Karpas-422 (cell line): ENCODE measurements at regions not wholly inside any gene's neighbourhood (a gene's known extent, or its start where the extent isn't known, plus 50 kb on each side); places are given as distances from the start of the nearest gene placed in this dataset.
A peak's percentile ranks its signal among the peaks of the same experiment; 100 is the strongest.

Source experiments
- DNase-seq: peaks from one replicate; pipeline ENCODE4 v3.0.0-alpha.2; 2015
- H2AFZ ChIP-seq: fragments of 200-600 bp; sonication (generic); 2 replicates; pipeline ENCODE4 v1.6.1; 2014; ENCODE audit warnings: antibody characterized with exemption, low read length, mixed read lengths
- H3K27ac ChIP-seq: fragments of 200-600 bp; sonication (generic); 2 replicates; pipeline ENCODE4 v1.5.1; 2014; ENCODE audit warnings: mild to moderate bottlenecking, low read length, moderate library complexity
- H3K27me3 ChIP-seq: fragments of 200-600 bp; sonication (generic); 2 replicates; pipeline ENCODE4 v1.6.1; 2014; ENCODE audit warnings: low read length, mixed read lengths
- H3K36me3 ChIP-seq: fragments of 200-600 bp; sonication (generic); 2 replicates; pipeline ENCODE4 v1.6.1; 2014; ENCODE audit warnings: low read length, mixed read lengths; ENCODE audit not compliant: insufficient read depth
- H3K4me1 ChIP-seq: fragments of 200-600 bp; sonication (generic); 2 replicates; pipeline ENCODE4 v1.6.1; 2014; ENCODE audit warnings: mild to moderate bottlenecking, low read length, mixed read lengths
- H3K4me2 ChIP-seq: fragments of 200-600 bp; sonication (generic); 2 replicates; pipeline ENCODE4 v1.6.1; 2014; ENCODE audit warnings: low read length, low read depth, mild to moderate bottlenecking; ENCODE audit not compliant: poor library complexity, severe bottlenecking
- H3K4me3 ChIP-seq: fragments of 200-600 bp; sonication (generic); 2 replicates; pipeline ENCODE4 v1.5.1; 2014; ENCODE audit warnings: mild to moderate bottlenecking, antibody characterized with exemption, low read length, mixed read lengths
- H3K79me2 ChIP-seq: fragments of 200-600 bp; sonication (generic); 2 replicates; pipeline ENCODE4 v1.6.1; 2014; ENCODE audit warnings: mild to moderate bottlenecking, low read length, mixed read lengths
- H3K9ac ChIP-seq: fragments of 200-600 bp; sonication (generic); 2 replicates; pipeline ENCODE4 v1.6.0; 2014; ENCODE audit warnings: low read length
- H3K9me2 ChIP-seq: fragments of 200-600 bp; sonication (generic), shearing (Covaris generic); replicated peaks from 2 replicates; pipeline ENCODE4 v1.6.0; 2014; ENCODE audit warnings: mild to moderate bottlenecking, low read length, moderate library complexity; ENCODE audit not compliant: insufficient read depth
- H3K9me3 ChIP-seq: fragments of 300-700, 200-600 bp; sonication (generic); 2 replicates; pipeline ENCODE4 v1.6.1; 2014; ENCODE audit warnings: low read length, mixed read lengths
- H4K20me1 ChIP-seq: fragments of 200-600 bp; sonication (generic); 2 replicates; pipeline ENCODE4 v1.6.1; 2014; ENCODE audit warnings: mild to moderate bottlenecking, antibody characterized with exemption, low read length, low read depth; ENCODE audit not compliant: insufficient read depth

DNA sequence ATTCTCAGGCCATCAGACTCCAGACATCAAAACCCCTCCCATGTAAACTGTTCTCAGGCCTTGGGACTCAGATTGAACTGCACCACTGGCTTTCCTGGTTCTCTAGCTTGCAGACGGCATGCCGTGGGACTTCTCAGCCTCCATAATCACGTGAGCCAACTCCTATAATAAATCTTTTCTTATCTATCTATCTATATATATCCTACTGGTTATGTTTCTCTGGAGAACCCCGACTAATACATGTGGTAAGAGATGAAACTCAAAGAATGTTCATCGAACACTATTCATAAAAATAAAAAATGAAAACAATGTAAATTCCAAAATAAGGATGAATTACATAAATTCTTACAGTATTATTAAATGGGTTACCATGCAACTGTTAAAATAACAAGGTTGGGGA, 84.5 kb upstream of the NTRK3 start:
- H3K4me1 ChIP-seq = no peaks in the 10 kb centered on the region
- no peak overlapping the region for H3K9ac ChIP-seq
- H2AFZ ChIP-seq = no peak overlapping the region
- no peaks in the 10 kb centered on the region for H3K9me2 ChIP-seq
- H3K79me2 ChIP-seq = no peaks in the 10 kb centered on the region
- H3K27ac ChIP-seq = no peak overlapping the region
- H3K27me3 ChIP-seq = no peaks in the 10 kb centered on the region
- no peak overlapping the region for H3K4me3 ChIP-seq
- no peaks in the 10 kb centered on the region for H3K36me3 ChIP-seq
- H3K9me3 ChIP-seq = no peaks in the 10 kb centered on the region
- no peak for DNase-seq
- no peak overlapping the region for H3K4me2 ChIP-seq
- no peaks in the 10 kb centered on the region for H4K20me1 ChIP-seq

DNA sequence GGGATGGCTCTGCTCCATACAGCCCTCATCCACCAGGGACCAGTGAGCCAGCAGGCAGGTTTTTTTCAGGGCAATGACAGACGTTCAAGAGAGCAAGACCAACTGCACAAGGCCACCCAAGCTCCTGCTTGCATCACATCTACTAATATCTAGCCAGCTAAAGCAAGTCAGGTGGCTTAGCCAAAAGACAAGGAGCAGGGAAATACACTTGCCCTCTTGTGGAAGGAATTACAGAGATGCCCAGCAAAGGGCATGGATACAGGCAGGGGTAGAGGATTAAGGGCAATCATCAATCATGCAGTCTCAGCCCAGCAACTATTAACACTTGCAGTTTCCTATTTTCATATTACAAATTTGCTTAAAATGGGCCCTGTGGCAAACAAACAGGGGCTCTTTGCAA, 81.5 kb upstream of the NTRK3 start:
- Histone ChIP-seq H3K4me2 (no peak overlapping the region), H3K9ac (no peak overlapping the region), H4K20me1 (no peaks in the 10 kb centered on the region), H3K79me2 (no peaks in the 10 kb centered on the region), H2AFZ (no peak overlapping the region), H3K4me3 (no peak overlapping the region), H3K27ac (no peak overlapping the region), H3K36me3 (no peaks in the 10 kb centered on the region), H3K4me1 (no peaks in the 10 kb centered on the region), H3K9me3 (no peaks in the 10 kb centered on the region), H3K27me3 (no peaks in the 10 kb centered on the region), H3K9me2 (no peaks in the 10 kb centered on the region)
- no peak for DNase-seq

DNA sequence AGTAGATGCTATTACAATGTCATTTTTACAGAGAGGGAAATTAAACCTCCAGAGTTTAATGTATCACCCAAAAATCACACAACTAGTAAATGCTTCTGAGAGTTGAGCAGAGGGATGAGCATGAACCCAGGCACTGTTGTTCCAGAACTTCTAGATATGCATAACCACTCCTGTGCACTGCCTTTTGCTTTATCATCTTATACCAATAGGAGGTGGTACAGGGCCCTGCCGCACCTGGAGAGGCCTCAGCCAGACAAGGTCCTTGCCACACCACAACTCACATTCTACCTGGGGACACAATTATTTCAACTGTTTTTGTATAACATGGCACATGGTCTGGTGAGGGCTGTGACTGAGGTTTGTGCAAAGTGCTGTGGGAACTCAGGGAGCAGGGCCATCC, 78.5 kb upstream of the NTRK3 start:
- no peak overlapping the region for H2AFZ ChIP-seq
- H3K9me3 ChIP-seq = no peaks in the 10 kb centered on the region
- H3K36me3 ChIP-seq = no peaks in the 10 kb centered on the region
- no peaks in the 10 kb centered on the region for H3K9me2 ChIP-seq
- no peak overlapping the region for H3K27ac ChIP-seq
- H3K4me3 ChIP-seq = no peak overlapping the region
- no peaks in the 10 kb centered on the region for H3K27me3 ChIP-seq
- no peaks in the 10 kb centered on the region for H3K79me2 ChIP-seq
- no peak overlapping the region for H3K4me2 ChIP-seq
- no peak for DNase-seq
- no peaks in the 10 kb centered on the region for H3K4me1 ChIP-seq
- no peak overlapping the region for H3K9ac ChIP-seq
- no peaks in the 10 kb centered on the region for H4K20me1 ChIP-seq

DNA sequence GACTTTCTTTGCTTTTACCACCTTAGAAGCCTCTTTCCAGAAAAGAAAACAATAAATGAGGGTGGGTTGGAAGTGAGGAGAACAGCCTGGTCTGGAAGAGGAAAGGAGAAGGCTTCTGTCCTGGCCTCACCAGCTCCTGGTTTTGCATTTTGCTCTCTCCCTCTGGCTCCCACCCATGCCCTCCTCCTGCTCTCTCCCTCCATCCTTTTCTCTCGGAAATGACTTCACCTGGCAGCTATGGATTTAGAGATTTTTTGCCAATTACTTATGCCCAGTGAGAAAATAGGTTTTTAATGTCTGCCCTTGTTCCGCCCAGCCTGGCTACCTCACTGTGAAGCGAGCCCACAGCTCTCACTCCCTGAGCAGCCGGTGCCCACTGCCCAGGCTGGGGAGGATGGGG, 77.9 kb upstream of the NTRK3 start:
- Histone ChIP-seq H3K27me3 (no peaks in the 10 kb centered on the region), H3K4me1 (no peaks in the 10 kb centered on the region), H2AFZ (no peak overlapping the region), H3K9ac (no peak overlapping the region), H3K9me3 (no peaks in the 10 kb centered on the region), H4K20me1 (no peaks in the 10 kb centered on the region), H3K27ac (no peak overlapping the region), H3K4me2 (no peak overlapping the region), H3K9me2 (no peaks in the 10 kb centered on the region), H3K79me2 (no peaks in the 10 kb centered on the region), H3K4me3 (no peak overlapping the region), H3K36me3 (no peaks in the 10 kb centered on the region)
- no peak for DNase-seq

GRCh38 chr15:88331291-88331690, 74.8 kb upstream of the NTRK3 start:
- peak; percentile 91 for DNase-seq
- Histone ChIP-seq H3K4me3 (no peak overlapping the region), H3K9me2 (no peaks in the 10 kb centered on the region), H4K20me1 (no peaks in the 10 kb centered on the region), H3K9ac (no peak overlapping the region), H3K79me2 (no peaks in the 10 kb centered on the region), H3K9me3 (no peaks in the 10 kb centered on the region), H3K27me3 (no peaks in the 10 kb centered on the region), H3K4me1 (no peaks in the 10 kb centered on the region), H3K36me3 (no peaks in the 10 kb centered on the region), H2AFZ (no peak overlapping the region), H3K27ac (no peak overlapping the region), H3K4me2 (no peak overlapping the region)

DNA sequence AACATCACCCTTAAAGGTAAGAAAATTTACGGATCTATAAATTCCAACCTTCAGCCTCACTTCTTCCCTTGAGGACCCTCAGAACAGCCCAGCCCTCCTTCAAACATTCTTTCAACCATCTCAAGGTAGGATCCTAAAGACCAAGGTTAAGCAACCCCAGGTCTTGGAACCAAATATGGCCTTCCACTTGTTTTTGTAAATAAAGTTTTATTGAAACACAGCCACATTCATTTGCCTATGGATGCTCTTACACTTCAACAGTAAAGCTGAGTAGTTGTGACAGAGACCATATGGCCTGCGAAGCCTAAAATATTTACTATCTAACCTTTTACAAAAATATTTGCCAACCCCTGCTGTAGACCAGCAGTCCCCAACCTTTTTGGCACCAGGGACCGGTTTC, 70.4 kb upstream of the NTRK3 start:
- H3K4me1 ChIP-seq = no peaks in the 10 kb centered on the region
- H3K27ac ChIP-seq = no peak overlapping the region
- H3K36me3 ChIP-seq = no peaks in the 10 kb centered on the region
- no peaks in the 10 kb centered on the region for H3K9me2 ChIP-seq
- no peaks in the 10 kb centered on the region for H4K20me1 ChIP-seq
- no peaks in the 10 kb centered on the region for H3K27me3 ChIP-seq
- H2AFZ ChIP-seq = no peak overlapping the region
- no peaks in the 10 kb centered on the region for H3K9me3 ChIP-seq
- no peak overlapping the region for H3K4me2 ChIP-seq
- H3K9ac ChIP-seq = no peak overlapping the region
- H3K79me2 ChIP-seq = no peaks in the 10 kb centered on the region
- DNase-seq = no peak
- no peak overlapping the region for H3K4me3 ChIP-seq

DNA sequence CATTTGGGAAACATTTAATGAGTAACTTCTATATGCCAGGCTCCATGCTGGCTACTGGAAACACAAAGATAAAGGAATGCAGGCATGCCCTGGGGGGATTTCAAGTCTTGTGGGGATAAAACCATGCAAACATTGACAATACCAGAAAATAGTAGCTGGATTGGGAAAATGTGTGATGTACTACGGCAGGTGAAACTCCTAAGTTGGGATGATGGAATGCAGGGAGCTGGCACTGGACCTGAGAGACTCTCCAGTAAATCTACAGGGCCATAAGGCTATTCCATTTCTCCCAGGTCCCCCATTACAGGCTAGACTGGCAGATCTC, 68.2 kb upstream of the NTRK3 start:
- H3K27ac ChIP-seq = no peak overlapping the region
- H4K20me1 ChIP-seq = no peaks in the 10 kb centered on the region
- H3K79me2 ChIP-seq = no peaks in the 10 kb centered on the region
- H2AFZ ChIP-seq = no peak overlapping the region
- H3K36me3 ChIP-seq = no peaks in the 10 kb centered on the region
- H3K9me2 ChIP-seq = no peaks in the 10 kb centered on the region
- H3K4me2 ChIP-seq = no peak overlapping the region
- no peaks in the 10 kb centered on the region for H3K9me3 ChIP-seq
- no peak for DNase-seq
- H3K4me1 ChIP-seq = no peaks in the 10 kb centered on the region
- no peaks in the 10 kb centered on the region for H3K27me3 ChIP-seq
- no peak overlapping the region for H3K4me3 ChIP-seq
- H3K9ac ChIP-seq = no peak overlapping the region

DNA sequence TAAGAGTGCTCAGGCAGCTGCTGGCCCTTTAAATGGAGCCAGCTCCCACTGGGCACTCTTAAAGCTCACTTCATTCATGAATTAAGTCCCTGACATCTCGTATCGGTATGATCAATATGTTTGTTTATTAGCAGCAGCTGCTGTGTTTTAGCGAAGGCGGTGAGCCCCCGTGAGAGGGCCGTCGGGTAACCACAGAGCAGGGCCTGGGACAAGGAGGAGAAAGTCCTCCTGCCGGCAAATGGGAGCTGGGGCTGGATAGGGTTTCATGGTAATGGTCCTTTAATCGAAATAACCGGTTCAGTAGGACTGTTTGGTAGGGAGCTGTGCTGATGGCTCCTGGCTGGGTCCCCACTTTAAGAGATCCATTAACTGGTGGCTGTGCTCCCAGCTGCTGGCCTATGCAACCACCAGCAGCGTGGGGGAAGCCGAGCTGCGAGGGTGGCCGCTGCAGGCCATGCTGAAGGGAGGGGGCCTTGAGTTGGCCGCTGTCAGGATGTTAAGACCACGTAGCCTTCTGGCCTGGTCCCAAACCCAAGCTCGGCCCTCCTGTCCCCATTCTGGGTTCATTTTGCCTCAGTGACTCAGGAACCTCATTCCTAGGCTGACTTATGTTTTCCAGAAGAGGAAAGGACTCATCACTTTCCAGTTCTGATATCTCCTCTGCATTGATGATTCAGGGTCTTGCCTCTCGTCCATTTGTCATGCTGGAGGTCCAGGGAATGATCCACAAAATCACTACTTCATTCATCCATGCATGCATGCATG, 67.6 kb upstream of the NTRK3 start:
- Histone ChIP-seq H3K9ac (no peak overlapping the region), H3K4me1 (no peaks in the 10 kb centered on the region), H3K9me2 (no peaks in the 10 kb centered on the region), H2AFZ (no peak overlapping the region), H3K4me3 (no peak overlapping the region), H3K36me3 (no peaks in the 10 kb centered on the region), H3K27ac (no peak overlapping the region), H3K4me2 (no peak overlapping the region), H3K27me3 (no peaks in the 10 kb centered on the region), H4K20me1 (no peaks in the 10 kb centered on the region), H3K9me3 (no peaks in the 10 kb centered on the region), H3K79me2 (no peaks in the 10 kb centered on the region)
- no peak for DNase-seq

DNA sequence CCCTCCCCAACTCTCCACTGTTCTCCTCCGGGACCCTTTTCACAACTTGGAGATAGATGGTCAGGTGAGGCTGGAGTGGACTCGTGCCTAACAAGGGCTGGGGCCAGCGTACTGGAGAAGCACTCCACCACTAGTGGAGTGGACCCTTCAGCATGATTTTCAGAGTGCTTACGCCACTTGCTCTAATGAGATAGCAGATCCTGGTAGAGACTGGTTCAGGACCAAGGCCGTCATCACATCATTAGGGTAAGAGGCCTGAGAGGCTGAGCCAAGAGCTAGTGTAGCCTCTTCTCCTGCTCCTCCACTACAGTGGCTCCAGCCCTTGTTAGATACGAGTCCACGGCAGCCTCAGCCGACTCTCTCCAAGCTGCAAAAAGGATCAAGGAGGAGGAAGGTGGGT, 66.9 kb upstream of the NTRK3 start:
- Histone ChIP-seq H3K36me3 (no peaks in the 10 kb centered on the region), H3K4me1 (no peaks in the 10 kb centered on the region), H3K27me3 (no peaks in the 10 kb centered on the region), H4K20me1 (no peaks in the 10 kb centered on the region), H3K79me2 (no peaks in the 10 kb centered on the region), H3K4me2 (no peak overlapping the region), H3K9ac (no peak overlapping the region), H3K4me3 (no peak overlapping the region), H2AFZ (no peak overlapping the region), H3K27ac (no peak overlapping the region), H3K9me3 (no peaks in the 10 kb centered on the region), H3K9me2 (no peaks in the 10 kb centered on the region)
- DNase-seq = no peak
